ENCODE measurements at regions not wholly inside any gene's neighbourhood (a gene's known extent, or its start where the extent isn't known, plus 50 kb on each side); places are given as distances from the start of the nearest gene placed in this dataset.

- TF ChIP-seq, protein P1, sequence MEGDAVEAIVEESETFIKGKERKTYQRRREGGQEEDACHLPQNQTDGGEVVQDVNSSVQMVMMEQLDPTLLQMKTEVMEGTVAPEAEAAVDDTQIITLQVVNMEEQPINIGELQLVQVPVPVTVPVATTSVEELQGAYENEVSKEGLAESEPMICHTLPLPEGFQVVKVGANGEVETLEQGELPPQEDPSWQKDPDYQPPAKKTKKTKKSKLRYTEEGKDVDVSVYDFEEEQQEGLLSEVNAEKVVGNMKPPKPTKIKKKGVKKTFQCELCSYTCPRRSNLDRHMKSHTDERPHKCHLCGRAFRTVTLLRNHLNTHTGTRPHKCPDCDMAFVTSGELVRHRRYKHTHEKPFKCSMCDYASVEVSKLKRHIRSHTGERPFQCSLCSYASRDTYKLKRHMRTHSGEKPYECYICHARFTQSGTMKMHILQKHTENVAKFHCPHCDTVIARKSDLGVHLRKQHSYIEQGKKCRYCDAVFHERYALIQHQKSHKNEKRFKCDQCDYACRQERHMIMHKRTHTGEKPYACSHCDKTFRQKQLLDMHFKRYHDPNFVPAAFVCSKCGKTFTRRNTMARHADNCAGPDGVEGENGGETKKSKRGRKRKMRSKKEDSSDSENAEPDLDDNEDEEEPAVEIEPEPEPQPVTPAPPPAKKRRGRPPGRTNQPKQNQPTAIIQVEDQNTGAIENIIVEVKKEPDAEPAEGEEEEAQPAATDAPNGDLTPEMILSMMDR (IDR thresholded peaks at IDR 0.05): no peak
- no peak for TF ChIP-seq POLR2A (IDR thresholded peaks at IDR 0.05)
Measured at GRCh38 chr6:56345376-56345995, 98.1 kb upstream of the COL21A1 start.

Measured in adrenal gland (tissue), 5 donors.